ENCODE measurements at regions not wholly inside any gene's neighbourhood (a gene's known extent, or its start where the extent isn't known, plus 50 kb on each side); places are given as distances from the start of the nearest gene placed in this dataset.

GRCh38 chr9:103304797-103305196 is 309.7 kb downstream of the CYLC2 start:
- Histone ChIP-seq H2AFZ (ENCODE audit: low read length) (no peak overlapping the region), H4K91ac (replicated peaks; ENCODE audit: insufficient read length, low read length) (no peak overlapping the region), H3K4ac (replicated peaks; ENCODE audit: insufficient read length, low read depth, low read length) (no peak overlapping the region), H2BK120ac (replicated peaks; ENCODE audit: low read depth, low read length) (no peak overlapping the region), H2BK5ac (ENCODE audit: low read depth, low read length) (no peak overlapping the region), H2BK20ac (ENCODE audit: low read length) (no peak overlapping the region), H4K8ac (ENCODE audit: extremely low read depth, insufficient read depth, low read length) (no peak overlapping the region), H3K4me3 (ENCODE audit: extremely low read depth in 1 of 4, insufficient read depth in 2 of 4, low read depth in 3 of 4, low read length in 4 of 4) (no peak overlapping the region), H3K27ac (ENCODE audit: low read depth, low read length) (no peak overlapping the region), H3K9ac (replicated peaks in 1 of 4; ENCODE audit: extremely low read depth in 1 of 4, low read depth in 3 of 4, low read length in 3 of 4) (no peak overlapping the region), H3K9me3 (ENCODE audit: insufficient read depth in 2 of 2, low read depth in 1 of 2, low read length in 1 of 2) (no peaks in the 10 kb centered on the region), H3K36me3 (ENCODE audit: control insufficient read depth in 2 of 4, insufficient read depth in 4 of 4, low read length in 3 of 4) (no peaks in the 10 kb centered on the region), H3K23ac (ENCODE audit: insufficient read length) (no peak overlapping the region), H2BK15ac (ENCODE audit: low read length) (no peak overlapping the region), H3K56ac (replicated peaks; ENCODE audit: insufficient read length, low read depth, low read length) (no peak overlapping the region), H3K79me2 (ENCODE audit: control insufficient read depth in 1 of 2, insufficient read depth in 2 of 2, low read length in 2 of 2) (no peaks in the 10 kb centered on the region), H4K5ac (ENCODE audit: insufficient read length, low read depth, low read length) (no peak overlapping the region), H4K20me1 (replicated peaks in 1 of 2; ENCODE audit: control insufficient read depth in 1 of 2, insufficient read depth in 2 of 2, low read length in 2 of 2) (no peaks in the 10 kb centered on the region), H3K18ac (ENCODE audit: extremely low read depth, low read length) (no peak overlapping the region), H3K4me1 (replicated peaks in 1 of 4; ENCODE audit: control insufficient read depth in 3 of 4, insufficient read depth in 4 of 4, low read length in 3 of 4) (no peaks in the 10 kb centered on the region), H2AK5ac (ENCODE audit: low read depth, low read length) (no peak overlapping the region), H3K23me2 (ENCODE audit: low read depth, low read length) (no peaks in the 10 kb centered on the region), H3K14ac (ENCODE audit: insufficient read length) (no peak overlapping the region), H2BK12ac (ENCODE audit: low read depth, low read length) (no peak overlapping the region), H3K4me2 (ENCODE audit: insufficient read depth in 1 of 2, low read depth in 2 of 2, low read length in 2 of 2) (no peak overlapping the region), H3K27me3 (replicated peaks in 1 of 4; ENCODE audit: control insufficient read depth in 3 of 4, extremely low read depth in 1 of 4, insufficient read depth in 3 of 4, low read length in 3 of 4) (no peaks in the 10 kb centered on the region), H3K79me1 (ENCODE audit: low read depth, low read length) (no peaks in the 10 kb centered on the region)
- ChIA-PET POLR2A (ENCODE audit: partially characterized antibody) (no interaction called here), CTCF (ENCODE audit: partially characterized antibody) (no interaction called here)
- DNase-seq (ENCODE audit: low read depth in 1 of 2, low spot score in 2 of 2) (no peak), FAIRE-seq (no peak)
- WGBS, 2 experiments (ENCODE audit: extremely low coverage in 1 of 2, insufficient coverage in 1 of 2, insufficient read length in 1 of 2, insufficient replicate concordance in 2 of 2, low coverage in 1 of 2, low lambda C conversion rate in 2 of 2, missing lambda C conversion rate in 1 of 2): 100% methylated on average over 1 of the region's 1 CpG; no CpG with 5 or more reads in 1 of the 2 experiments
- no peak for TF ChIP-seq FOSL1 (IDR thresholded peaks at IDR 0.05; ENCODE audit: insufficient read depth, low read depth, low read length)
- no peak for TF ChIP-seq MAX (IDR thresholded peaks at IDR 0.05)
- TF ChIP-seq RFX5 (IDR thresholded peaks at IDR 0.05; ENCODE audit: borderline replicate concordance, low read depth, low read length): no peak
- TF ChIP-seq SAP30 (IDR thresholded peaks at IDR 0.05; ENCODE audit: insufficient read depth, insufficient replicate concordance, low read length): no peak
